Activated CD4-positive, alpha-beta T cell treated with anti-CD3 and anti-CD28 coated beads, Interleukin-2, amount 10 ng/mL, durations not matched to agents 7 days and 5 days (primary cell): ENCODE measurements at regions not wholly inside any gene's neighbourhood (a gene's known extent, or its start where the extent isn't known, plus 50 kb on each side); places are given as distances from the start of the nearest gene placed in this dataset.

ENCODE experiments used
- CTCF ChIA-PET: fragments of 350-600 bp; sonication (Branson Sonifier 250); formaldehyde crosslinking; loops from one replicate; lab custom pipeline; 2021; ENCODE audit warnings: antibody characterized with exemption; lab: Charles Lee
- POLR2A ChIA-PET: fragments of 350-600 bp; sonication (Branson Sonifier 250); formaldehyde crosslinking; loops from one replicate; lab custom pipeline; 2021; ENCODE audit warnings: antibody characterized with exemption; lab: Charles Lee
- DNase-seq: peaks from one replicate; pipeline ENCODE4 v3.0.0-alpha.2; 2020
- H3K27ac Mint-ChIP-seq: one replicate; pipeline ENCODE4 v1.8.0; 2021; ENCODE audit warnings: mild to moderate bottlenecking, moderate library complexity, mixed read lengths
- H3K27me3 Mint-ChIP-seq: one replicate; pipeline ENCODE4 v1.8.0; 2021; ENCODE audit warnings: mixed read lengths
- H3K36me3 Mint-ChIP-seq: one replicate; pipeline ENCODE4 v1.8.0; 2021; ENCODE audit warnings: low read depth, mixed read lengths
- H3K4me1 Mint-ChIP-seq: one replicate; pipeline ENCODE4 v1.8.0; 2021; ENCODE audit warnings: mixed read lengths
- H3K4me3 Mint-ChIP-seq: one replicate; pipeline ENCODE4 v1.8.0; 2021; ENCODE audit warnings: mild to moderate bottlenecking, moderate library complexity, mixed read lengths
- H3K9me3 Mint-ChIP-seq: one replicate; pipeline ENCODE4 v1.8.0; 2021; ENCODE audit warnings: mixed read lengths

DNA sequence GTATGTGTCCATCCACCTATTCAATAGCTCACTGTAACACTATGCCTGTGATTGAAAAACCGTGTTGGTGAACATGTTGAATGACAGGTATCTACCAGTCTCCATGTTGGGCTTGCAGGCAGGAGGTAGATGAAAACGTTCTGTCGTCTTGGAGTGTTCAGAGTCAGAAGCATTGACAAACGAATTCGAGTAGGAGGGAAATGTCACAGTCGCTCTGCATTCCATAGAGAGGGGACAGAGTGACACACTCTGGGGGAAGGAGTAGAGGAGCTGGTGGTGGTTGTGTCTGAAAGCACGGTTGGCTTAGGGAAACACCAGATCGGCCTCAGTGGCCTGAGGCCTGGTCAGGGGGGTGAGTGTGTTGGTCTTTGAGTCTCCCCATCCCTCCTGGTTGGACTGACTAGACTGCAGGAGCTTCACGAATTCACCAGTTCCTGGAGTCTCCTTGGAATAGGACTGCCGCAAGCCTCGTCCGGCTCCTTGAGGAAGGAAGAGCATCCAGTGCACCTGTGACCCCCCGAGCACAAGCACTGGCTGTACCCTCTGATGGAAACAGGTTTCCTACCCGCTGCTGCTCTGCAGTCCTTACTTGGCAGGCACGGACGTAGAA is 105.0 kb upstream of the C1QTNF9B start:
- no peak for DNase-seq
- ChIA-PET POLR2A (no interaction called here), CTCF (interaction anchor here (1.6 kb wide), 1 partner anchor 11 kb away, joined by 3 read pairs; no protein-coding TSS in a partner anchor)
- Mint-ChIP-seq H3K27me3 (peaks cover 12% of the 10 kb centered on the region), H3K4me1 (no peaks in the 10 kb centered on the region), H3K4me3 (no peak overlapping the region), H3K9me3 (no peaks in the 10 kb centered on the region), H3K36me3 (no peaks in the 10 kb centered on the region), H3K27ac (no peak overlapping the region)

DNA sequence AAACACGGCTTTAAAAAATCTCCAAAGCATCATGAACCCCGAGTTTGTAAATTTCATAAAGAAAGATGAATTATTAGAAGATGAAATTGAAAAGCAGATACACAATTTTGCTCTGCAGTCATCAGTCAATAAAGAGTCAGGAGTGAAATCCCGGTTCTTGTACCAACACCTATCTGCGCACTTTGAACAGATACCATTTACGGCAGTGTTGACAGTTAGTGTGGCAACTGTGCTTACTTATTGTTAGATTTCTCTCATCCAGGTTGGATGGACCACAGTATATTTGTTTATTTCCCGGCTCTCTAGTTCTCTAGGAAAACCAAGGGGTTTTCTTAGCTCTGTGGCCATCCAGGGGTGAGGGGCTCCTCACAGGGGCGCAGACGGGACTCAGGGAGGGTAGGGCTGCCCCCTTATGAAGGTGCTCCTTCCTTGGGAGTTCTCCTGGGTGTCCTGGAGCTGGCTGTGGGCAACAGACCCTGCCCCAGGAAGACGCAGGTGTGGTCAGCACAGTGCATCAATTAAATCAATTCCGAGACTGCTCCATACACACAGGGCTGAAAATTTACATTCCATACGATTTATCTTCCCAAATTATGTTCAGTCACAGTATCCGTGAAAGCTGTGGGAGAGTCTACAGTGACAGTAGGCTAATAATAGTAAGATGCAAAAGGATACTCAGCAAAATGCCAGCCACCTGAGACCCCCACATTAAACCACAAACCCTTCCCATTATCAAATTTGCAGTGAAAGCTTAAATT is 107.0 kb upstream of the C1QTNF9B start:
- H3K4me1 Mint-ChIP-seq = no peaks in the 10 kb centered on the region
- no peaks in the 10 kb centered on the region for H3K9me3 Mint-ChIP-seq
- no peak overlapping the region for H3K27ac Mint-ChIP-seq
- no peaks in the 10 kb centered on the region for H3K36me3 Mint-ChIP-seq
- no peak overlapping the region for H3K4me3 Mint-ChIP-seq
- no peak for DNase-seq
- H3K27me3 Mint-ChIP-seq = peaks cover 10% of the 10 kb centered on the region
- CTCF ChIA-PET = no interaction called here
- POLR2A ChIA-PET = no interaction called here

DNA sequence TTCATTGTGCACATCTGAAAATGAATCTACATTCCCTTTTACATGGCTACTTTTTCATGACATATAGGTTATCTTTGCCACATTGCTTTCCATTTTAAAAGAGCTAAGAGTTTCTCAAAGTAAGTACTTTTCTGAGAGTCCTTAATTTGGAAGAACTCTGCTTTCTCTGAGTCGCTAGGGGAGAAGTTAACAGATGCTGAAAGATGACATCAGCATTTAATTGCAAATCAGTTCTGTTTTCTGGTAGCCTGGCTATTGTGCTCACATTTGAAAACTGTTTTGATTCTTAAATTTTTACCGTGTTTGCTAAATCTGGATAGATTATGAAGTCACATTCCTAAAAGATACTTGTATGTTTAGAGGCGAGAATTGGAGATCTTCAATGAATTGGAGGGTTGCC is 107.7 kb upstream of the C1QTNF9B start:
- ChIA-PET CTCF (no interaction called here), POLR2A (no interaction called here)
- H3K4me1 Mint-ChIP-seq = no peaks in the 10 kb centered on the region
- no peak overlapping the region for H3K27ac Mint-ChIP-seq
- H3K27me3 Mint-ChIP-seq = peaks cover 10% of the 10 kb centered on the region
- H3K36me3 Mint-ChIP-seq = no peaks in the 10 kb centered on the region
- no peak for DNase-seq
- H3K4me3 Mint-ChIP-seq = no peak overlapping the region
- no peaks in the 10 kb centered on the region for H3K9me3 Mint-ChIP-seq

DNA sequence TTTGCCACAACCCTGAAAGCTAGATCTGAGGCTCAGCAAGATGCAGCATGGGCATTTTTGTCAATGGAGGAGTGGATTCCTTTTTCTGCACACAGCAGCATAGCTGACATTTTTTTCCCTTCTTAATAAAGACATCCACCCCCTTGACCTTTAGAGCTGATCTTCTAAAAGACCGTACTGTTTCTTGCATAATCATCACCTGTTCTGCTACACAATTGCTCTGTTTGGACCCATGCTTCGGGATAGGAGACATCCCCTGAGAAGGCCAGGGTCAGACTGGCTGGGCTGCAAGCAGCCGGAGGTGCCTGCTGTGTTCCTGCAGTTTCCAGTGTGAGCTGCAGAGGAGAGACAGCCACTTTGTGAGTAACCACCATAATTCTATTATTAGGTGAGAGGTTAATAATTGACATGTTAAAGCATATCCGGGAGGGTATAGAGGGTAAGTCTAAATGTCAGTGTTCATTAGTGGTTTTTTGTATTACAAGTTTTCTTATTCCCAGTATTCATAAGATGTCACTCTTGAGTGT is 108.5 kb upstream of the C1QTNF9B start:
- Mint-ChIP-seq H3K9me3 (no peaks in the 10 kb centered on the region), H3K27me3 (peaks cover 10% of the 10 kb centered on the region), H3K27ac (no peak overlapping the region), H3K4me1 (no peaks in the 10 kb centered on the region), H3K36me3 (no peaks in the 10 kb centered on the region), H3K4me3 (no peak overlapping the region)
- CTCF ChIA-PET = interaction anchor here (0.6 kb wide), 1 partner anchor 488 kb away, joined by 3 read pairs; no protein-coding TSS in a partner anchor
- no peak for DNase-seq
- POLR2A ChIA-PET = no interaction called here

DNA sequence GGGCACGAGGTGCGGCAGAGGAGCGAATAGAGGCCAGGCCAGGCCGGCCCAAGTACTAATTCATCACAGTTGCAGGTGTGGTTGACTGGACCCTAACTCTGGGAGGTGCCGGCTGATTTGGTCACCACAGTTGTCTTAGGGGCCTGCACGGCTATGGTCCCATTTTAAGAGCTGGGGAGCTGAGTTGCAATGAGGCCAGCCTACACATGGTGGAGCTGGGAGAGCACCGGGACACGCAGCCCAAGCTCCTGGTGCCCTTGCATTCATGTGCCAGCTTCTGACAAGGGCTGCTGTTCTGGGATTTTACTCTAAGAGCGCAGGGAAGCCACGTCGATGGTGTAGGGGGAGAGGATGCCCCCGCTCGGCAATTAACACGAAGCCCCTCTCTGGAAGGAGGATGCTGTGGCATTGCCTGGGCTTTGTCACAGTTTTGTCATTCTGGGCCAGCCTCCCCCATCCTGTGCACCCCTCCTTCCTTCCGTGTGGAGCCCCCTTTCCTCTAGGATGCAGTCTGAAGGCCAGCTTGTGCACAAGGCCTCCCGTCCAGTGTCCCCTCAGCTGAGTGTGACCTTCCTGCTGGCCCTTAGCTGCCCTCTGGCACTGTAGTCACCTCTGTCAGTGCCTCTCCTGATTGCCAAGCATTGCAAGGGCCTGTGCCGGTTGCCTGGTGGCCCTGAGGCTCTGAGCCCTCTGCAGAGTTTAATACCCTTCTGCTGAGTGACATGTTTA is 109.4 kb upstream of the C1QTNF9B start:
- no peak overlapping the region for H3K4me3 Mint-ChIP-seq
- DNase-seq = no peak
- peaks cover 10% of the 10 kb centered on the region for H3K27me3 Mint-ChIP-seq
- POLR2A ChIA-PET = no interaction called here
- no peaks in the 10 kb centered on the region for H3K36me3 Mint-ChIP-seq
- H3K4me1 Mint-ChIP-seq = no peaks in the 10 kb centered on the region
- no peaks in the 10 kb centered on the region for H3K9me3 Mint-ChIP-seq
- H3K27ac Mint-ChIP-seq = no peak overlapping the region
- CTCF ChIA-PET = no interaction called here

DNA sequence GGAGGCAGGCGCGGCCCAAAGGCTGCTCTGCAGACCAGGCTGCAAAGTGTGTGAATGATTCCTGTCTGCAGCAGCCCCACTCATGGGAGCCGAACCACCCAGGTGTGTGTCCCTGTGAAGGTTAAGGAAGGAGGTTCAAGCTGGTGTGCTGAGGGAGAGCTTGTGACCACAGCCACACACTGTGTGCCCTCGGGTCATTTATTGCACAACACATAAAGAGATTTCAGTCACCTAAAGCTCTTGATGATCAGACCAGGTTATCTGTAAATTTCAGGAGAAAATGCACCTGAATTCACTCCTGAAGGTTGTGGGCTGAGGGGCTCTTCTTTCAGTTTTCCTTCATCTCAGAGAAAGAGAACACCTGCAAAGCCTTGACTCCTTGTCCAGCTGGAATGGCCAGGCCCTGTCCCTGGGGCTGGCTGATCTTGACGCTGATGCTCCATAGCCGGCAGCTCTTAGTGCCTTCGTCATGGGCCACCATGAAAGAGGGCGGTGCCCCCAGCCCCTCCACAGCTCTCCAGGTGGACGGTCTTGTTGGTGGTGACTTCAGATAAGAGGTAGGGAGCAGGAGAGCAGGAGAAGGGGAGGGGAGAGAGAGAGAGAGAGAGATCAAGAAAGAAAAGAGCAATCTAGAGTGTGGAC is 110.8 kb upstream of the C1QTNF9B start:
- CTCF ChIA-PET = interaction anchor here (0.6 to 1.8 kb wide), 4 partner anchors 9 to 127 kb away, joined by 3 to 5 read pairs (median 4); no protein-coding TSS in a partner anchor
- DNase-seq = no peak
- H3K36me3 Mint-ChIP-seq = no peaks in the 10 kb centered on the region
- H3K27me3 Mint-ChIP-seq = peaks cover 10% of the 10 kb centered on the region
- H3K27ac Mint-ChIP-seq = no peak overlapping the region
- no peaks in the 10 kb centered on the region for H3K9me3 Mint-ChIP-seq
- H3K4me1 Mint-ChIP-seq = no peaks in the 10 kb centered on the region
- POLR2A ChIA-PET = no interaction called here
- H3K4me3 Mint-ChIP-seq = no peak overlapping the region

DNA sequence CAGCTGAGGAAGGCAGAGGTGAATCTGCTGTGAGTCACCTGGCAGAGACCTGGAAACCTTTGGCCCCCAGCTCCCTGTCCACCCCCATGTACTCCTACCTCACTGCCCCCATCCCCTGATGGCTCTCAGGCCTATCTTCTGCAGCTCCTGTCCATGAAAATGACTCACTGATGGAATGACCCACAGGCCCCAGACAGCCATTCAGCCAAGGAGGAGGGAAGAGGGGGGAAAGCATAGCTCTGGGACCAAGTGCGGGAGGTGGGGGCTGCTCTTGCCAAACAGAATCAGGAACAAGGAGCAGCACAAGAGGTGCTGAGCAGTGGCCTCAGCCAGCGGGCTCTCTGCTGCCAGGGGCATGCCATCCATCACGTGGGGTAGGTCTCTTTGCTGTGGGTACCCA is 111.4 kb upstream of the C1QTNF9B start:
- Mint-ChIP-seq H3K4me1 (no peaks in the 10 kb centered on the region), H3K4me3 (no peak overlapping the region), H3K9me3 (no peaks in the 10 kb centered on the region), H3K36me3 (no peaks in the 10 kb centered on the region), H3K27ac (no peak overlapping the region), H3K27me3 (peaks cover 10% of the 10 kb centered on the region)
- no peak for DNase-seq
- ChIA-PET CTCF (interaction anchor here (1.0 to 1.8 kb wide), 3 partner anchors 8 to 21 kb away, joined by 3 to 5 read pairs (median 4); no protein-coding TSS in a partner anchor), POLR2A (no interaction called here)

DNA sequence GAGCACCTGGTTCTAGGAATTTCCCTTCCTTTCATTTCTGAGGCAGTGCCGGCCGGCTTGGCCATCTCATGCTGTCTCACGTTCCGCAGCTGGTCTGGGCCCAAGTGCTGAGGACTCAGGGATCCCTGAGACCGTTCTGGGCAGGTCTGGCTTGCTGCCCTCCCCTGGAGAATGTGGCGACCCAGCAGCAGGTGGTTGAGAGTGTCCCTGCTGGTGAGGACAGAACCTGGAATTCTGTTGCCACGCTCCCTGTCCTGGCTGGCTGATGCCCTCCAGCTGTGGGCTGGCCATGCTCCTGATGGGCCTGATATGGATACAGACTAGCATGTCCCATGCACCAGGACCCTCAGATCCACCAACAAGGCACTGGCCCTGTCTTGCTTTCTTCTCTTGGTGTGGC is 114.0 kb upstream of the C1QTNF9B start:
- no peak for DNase-seq
- H3K27ac Mint-ChIP-seq = no peak overlapping the region
- H3K36me3 Mint-ChIP-seq = no peaks in the 10 kb centered on the region
- CTCF ChIA-PET = interaction anchor here (0.6 kb wide), 1 partner anchor 8 kb away, joined by 3 read pairs; no protein-coding TSS in a partner anchor
- POLR2A ChIA-PET = no interaction called here
- no peaks in the 10 kb centered on the region for H3K9me3 Mint-ChIP-seq
- H3K4me1 Mint-ChIP-seq = no peaks in the 10 kb centered on the region
- H3K4me3 Mint-ChIP-seq = no peak overlapping the region
- H3K27me3 Mint-ChIP-seq = peaks cover under 1% of the 10 kb centered on the region

DNA sequence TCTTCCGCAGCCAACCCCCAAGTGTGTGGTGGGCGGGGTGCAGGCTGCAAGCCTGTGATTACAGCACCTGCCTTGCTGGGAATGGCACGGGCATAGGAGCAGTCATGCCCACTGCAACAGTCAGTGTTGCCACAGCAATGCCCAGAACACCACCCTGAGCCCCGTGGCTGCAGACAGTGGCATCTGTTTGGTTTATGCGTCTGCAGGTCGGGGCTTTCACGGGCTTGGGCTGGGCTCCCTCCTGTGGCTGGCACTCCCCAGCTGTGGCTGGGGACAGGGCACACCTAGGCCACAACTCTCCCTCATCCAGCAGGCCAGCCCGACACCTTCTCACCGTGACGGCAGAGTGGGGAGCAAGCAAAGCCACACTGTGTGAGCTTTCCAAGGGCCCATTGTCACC is 115.3 kb upstream of the C1QTNF9B start:
- Mint-ChIP-seq H3K9me3 (no peaks in the 10 kb centered on the region), H3K4me3 (no peak overlapping the region), H3K36me3 (no peaks in the 10 kb centered on the region), H3K27ac (no peak overlapping the region), H3K27me3 (no peaks in the 10 kb centered on the region), H3K4me1 (no peaks in the 10 kb centered on the region)
- ChIA-PET CTCF (no interaction called here), POLR2A (no interaction called here)
- DNase-seq = no peak

DNA sequence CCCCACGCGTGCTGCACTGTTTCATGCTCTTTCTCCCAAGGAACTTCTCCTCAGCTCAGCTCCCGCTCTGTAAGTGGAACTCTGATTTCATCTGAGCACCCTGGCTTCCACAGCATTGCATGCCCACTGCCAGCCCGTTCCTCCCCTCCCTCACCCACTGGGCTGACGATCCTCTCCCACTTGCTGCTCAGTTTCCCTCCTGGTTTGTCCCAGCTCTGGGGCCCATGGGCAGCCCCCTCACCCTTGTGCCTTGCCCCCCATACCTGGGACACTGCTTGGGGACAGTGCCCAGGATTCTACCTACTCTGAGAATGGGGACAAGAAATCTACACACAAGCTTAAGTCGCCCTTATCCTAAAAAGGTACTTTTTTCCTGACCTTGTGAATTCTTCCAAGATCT is 115.9 kb upstream of the C1QTNF9B start:
- Mint-ChIP-seq H3K4me3 (no peak overlapping the region), H3K9me3 (no peaks in the 10 kb centered on the region), H3K4me1 (no peaks in the 10 kb centered on the region), H3K27me3 (no peaks in the 10 kb centered on the region), H3K27ac (no peak overlapping the region), H3K36me3 (no peaks in the 10 kb centered on the region)
- CTCF ChIA-PET = interaction anchor here (1.4 kb wide), 1 partner anchor 11 kb away, joined by 3 read pairs; no protein-coding TSS in a partner anchor
- DNase-seq = no peak
- POLR2A ChIA-PET = no interaction called here

DNA sequence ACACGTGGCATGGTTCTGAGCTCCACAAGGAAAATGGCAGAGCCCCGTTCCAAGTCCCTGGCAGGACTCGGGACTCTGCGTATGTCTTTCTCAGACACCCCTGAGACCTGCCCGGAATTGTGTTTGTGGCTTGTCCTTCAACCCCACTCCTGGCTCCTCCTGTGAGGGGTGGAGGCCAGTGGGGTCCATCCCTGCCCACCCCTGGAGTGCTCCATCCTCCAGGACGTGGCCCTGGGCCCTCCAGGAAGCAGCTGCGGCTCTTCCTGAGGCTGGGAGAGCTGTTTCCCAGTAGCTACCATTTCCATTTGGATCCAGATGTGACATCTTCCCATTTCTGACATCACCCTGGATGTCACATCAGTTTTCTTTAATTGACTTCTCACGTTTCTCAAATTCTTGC is 118.7 kb upstream of the C1QTNF9B start:
- POLR2A ChIA-PET = no interaction called here
- H3K4me1 Mint-ChIP-seq = no peaks in the 10 kb centered on the region
- CTCF ChIA-PET = no interaction called here
- H3K27me3 Mint-ChIP-seq = no peaks in the 10 kb centered on the region
- no peak for DNase-seq
- H3K9me3 Mint-ChIP-seq = no peaks in the 10 kb centered on the region
- peak overlapping the region; percentile 68 for H3K27ac Mint-ChIP-seq
- no peaks in the 10 kb centered on the region for H3K36me3 Mint-ChIP-seq
- H3K4me3 Mint-ChIP-seq = no peak overlapping the region

DNA sequence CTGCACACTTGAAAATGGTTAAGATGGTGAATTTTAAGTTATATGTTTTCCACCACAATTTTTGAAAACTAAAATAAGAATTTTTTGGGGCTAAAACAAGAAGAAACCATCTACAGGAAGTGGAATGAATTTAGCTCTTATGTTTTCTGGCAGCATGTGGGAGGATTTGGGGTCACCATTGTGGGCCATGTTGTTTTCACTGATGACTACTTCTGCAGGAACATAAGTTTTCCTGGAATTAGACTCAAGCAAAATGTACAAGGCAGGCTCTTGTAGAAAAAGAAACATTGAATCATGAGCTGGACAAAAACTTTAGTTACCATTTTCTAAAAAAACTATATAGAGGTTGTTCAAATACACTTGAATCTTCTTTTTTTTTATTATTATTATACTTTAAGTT is 125.3 kb upstream of the C1QTNF9B start:
- H3K27me3 Mint-ChIP-seq = peaks cover 7% of the 10 kb centered on the region
- ChIA-PET POLR2A (interaction anchor here (0.6 kb wide), 1 partner anchor 325 kb away, joined by 4 read pairs; no protein-coding TSS in a partner anchor), CTCF (interaction anchor here (0.6 kb wide), 1 partner anchor 15 kb away, joined by 3 read pairs; no protein-coding TSS in a partner anchor)
- H3K4me3 Mint-ChIP-seq = no peak overlapping the region
- no peaks in the 10 kb centered on the region for H3K9me3 Mint-ChIP-seq
- H3K27ac Mint-ChIP-seq = no peak overlapping the region
- H3K4me1 Mint-ChIP-seq = peaks cover 6% of the 10 kb centered on the region
- DNase-seq = no peak
- no peaks in the 10 kb centered on the region for H3K36me3 Mint-ChIP-seq
